SK-N-SH treated with all-trans-retinoic acid at 6 μM for 48 hours (cell line): ENCODE measurements at regions not wholly inside any gene's neighbourhood (a gene's known extent, or its start where the extent isn't known, plus 50 kb on each side); places are given as distances from the start of the nearest gene placed in this dataset.
A peak's percentile ranks its signal among the peaks of the same experiment; 100 is the strongest.

Experiments used
- ATAC-seq: fragments of 200-7000 bp; cut with Tn5 transposase; 3 replicates; pipeline ENCODE4 v1.9.1; 2020; ENCODE audit warnings: mild to moderate bottlenecking, moderate library complexity
- ARNTL ChIP-seq: fragments of 450-650 bp; formaldehyde crosslinking; IDR thresholded peaks from 2 replicates; pipeline ENCODE4 v1.5.0; 2020; ENCODE audit warnings: low read depth, mild to moderate bottlenecking, moderate library complexity, borderline replicate concordance
- BACH2 ChIP-seq: fragments of 250-450 bp; sonication (Bioruptor Pico); IDR thresholded peaks from 2 replicates; pipeline ENCODE4 v1.9.0; 2021; ENCODE audit warnings: mild to moderate bottlenecking, borderline replicate concordance
- CREB5 ChIP-seq: fragments of 250-450 bp; sonication (Bioruptor Pico); IDR thresholded peaks from 2 replicates; pipeline ENCODE4 v1.5.1; 2020; ENCODE audit warnings: low read depth, mild to moderate bottlenecking, moderate library complexity
- CSDC2 ChIP-seq: fragments of 250-450 bp; sonication (Bioruptor Pico); IDR thresholded peaks from 2 replicates; pipeline ENCODE4 v1.5.0; 2020; ENCODE audit warnings: mild to moderate bottlenecking, moderate library complexity
- CSRNP3 ChIP-seq: fragments of 250-450 bp; sonication (Bioruptor Pico); IDR thresholded peaks from 2 replicates; pipeline ENCODE4 v1.5.1; 2021; ENCODE audit warnings: mild to moderate bottlenecking, moderate library complexity
- ESRRG ChIP-seq: fragments of 250-450 bp; sonication (Bioruptor Pico); IDR thresholded peaks from 2 replicates; pipeline ENCODE4 v1.6.1; 2021; ENCODE audit warnings: mild to moderate bottlenecking
- GLIS3 ChIP-seq: fragments of 250-450 bp; sonication (Bioruptor Pico); IDR thresholded peaks from 2 replicates; pipeline ENCODE4 v1.5.0; 2020; ENCODE audit warnings: mild to moderate bottlenecking, moderate library complexity
- ISL1 ChIP-seq: fragments of 250-450 bp; sonication (Bioruptor Pico); IDR thresholded peaks from 2 replicates; pipeline ENCODE4 v2.1.2; 2022; ENCODE audit warnings: mild to moderate bottlenecking, moderate library complexity
- OSR1 ChIP-seq: fragments of 250-450 bp; sonication (Bioruptor Pico); IDR thresholded peaks from 2 replicates; pipeline ENCODE4 v1.8.0; 2022; ENCODE audit warnings: moderate library complexity, mild to moderate bottlenecking, inconsistent platforms
- PATZ1 ChIP-seq: fragments of 250-450 bp; sonication (Bioruptor Pico); IDR thresholded peaks from 2 replicates; pipeline ENCODE4 v1.8.0; 2020; ENCODE audit warnings: mild to moderate bottlenecking, moderate library complexity, borderline replicate concordance
- RARB ChIP-seq: fragments of 250-450 bp; sonication (Bioruptor Pico); IDR thresholded peaks from 2 replicates; pipeline ENCODE4 v1.8.0; 2021; ENCODE audit warnings: mild to moderate bottlenecking, moderate library complexity
- SNAI2 ChIP-seq: fragments of 250-450 bp; sonication (Bioruptor Pico); IDR thresholded peaks from 2 replicates; pipeline ENCODE4 v1.5.0; 2020; ENCODE audit warnings: mild to moderate bottlenecking, moderate library complexity
- TSHZ2 ChIP-seq: fragments of 250-450 bp; sonication (Bioruptor Pico); IDR thresholded peaks from 2 replicates; pipeline ENCODE4 v1.5.0; 2020; ENCODE audit warnings: mild to moderate bottlenecking, moderate library complexity
- ZC3H10 ChIP-seq: fragments of 250-450 bp; sonication (Bioruptor Pico); IDR thresholded peaks from 2 replicates; pipeline ENCODE4 v1.5.1; 2021; ENCODE audit warnings: mild to moderate bottlenecking, moderate library complexity
- ZFP30 ChIP-seq: fragments of 450-650 bp; formaldehyde crosslinking; IDR thresholded peaks from 2 replicates; pipeline ENCODE4 v1.5.0; 2022; ENCODE audit warnings: mild to moderate bottlenecking, moderate library complexity
- ZNF565 ChIP-seq: fragments of 450-650 bp; formaldehyde crosslinking; conservative IDR thresholded peaks from 2 replicates; pipeline ENCODE4 v1.5.0; 2020; ENCODE audit warnings: low read depth, mild to moderate bottlenecking, moderate library complexity
- ZNF70 ChIP-seq: fragments of 450-650 bp; formaldehyde crosslinking; IDR thresholded peaks from 2 replicates; pipeline ENCODE4 v1.5.0; 2020; ENCODE audit warnings: mild to moderate bottlenecking, moderate library complexity
- ZNF8 ChIP-seq: fragments of 450-650 bp; formaldehyde crosslinking; IDR thresholded peaks from 2 replicates; pipeline ENCODE4 v1.5.0; 2020; ENCODE audit warnings: mild to moderate bottlenecking, moderate library complexity

GRCh38 chr9:115169003-115169402 is 51.0 kb upstream of the TNC start:
- no peak for ATAC-seq
- TF ChIP-seq ZNF565 (CRISPR knock-in tag) (no peak), ESRRG (no peak), CSRNP3 (CRISPR knock-in tag) (no peak), ZNF70 (CRISPR knock-in tag) (no peak)

GRCh38 chr9:115170358-115171073 is 52.6 kb upstream of the TNC start:
- peak; percentile 64 for ATAC-seq
- no peak for TF ChIP-seq ZNF8 (CRISPR knock-in tag)
- TF ChIP-seq TSHZ2 (CRISPR knock-in tag) = no peak
- no peak for TF ChIP-seq CREB5 (CRISPR knock-in tag)
- TF ChIP-seq ISL1 (CRISPR knock-in tag) = no peak
- no peak for TF ChIP-seq OSR1
- TF ChIP-seq CSRNP3 (CRISPR knock-in tag) = no peak
- TF ChIP-seq ZFP30 = no peak
- TF ChIP-seq, all 23 proteins: peak for 0

GRCh38 chr9:115171921-115172388 is 54.0 kb upstream of the TNC start:
- no peak for ATAC-seq
- TF ChIP-seq ZNF70 (CRISPR knock-in tag) (no peak), TSHZ2 (CRISPR knock-in tag) (no peak), PATZ1 (no peak), ZC3H10 (CRISPR knock-in tag) (no peak), ARNTL (CRISPR knock-in tag) (no peak), BACH2 (CRISPR knock-in tag) (no peak), CSDC2 (CRISPR knock-in tag) (no peak), SNAI2 (no peak), RARB (CRISPR knock-in tag) (no peak), ZNF8 (CRISPR knock-in tag) (no peak), ZFP30 (no peak), ISL1 (CRISPR knock-in tag) (no peak), OSR1 (no peak), GLIS3 (CRISPR knock-in tag) (no peak), CREB5 (CRISPR knock-in tag) (no peak)
